ENCODE measurements at regions not wholly inside any gene's neighbourhood (a gene's known extent, or its start where the extent isn't known, plus 50 kb on each side); places are given as distances from the start of the nearest gene placed in this dataset.

DNA sequence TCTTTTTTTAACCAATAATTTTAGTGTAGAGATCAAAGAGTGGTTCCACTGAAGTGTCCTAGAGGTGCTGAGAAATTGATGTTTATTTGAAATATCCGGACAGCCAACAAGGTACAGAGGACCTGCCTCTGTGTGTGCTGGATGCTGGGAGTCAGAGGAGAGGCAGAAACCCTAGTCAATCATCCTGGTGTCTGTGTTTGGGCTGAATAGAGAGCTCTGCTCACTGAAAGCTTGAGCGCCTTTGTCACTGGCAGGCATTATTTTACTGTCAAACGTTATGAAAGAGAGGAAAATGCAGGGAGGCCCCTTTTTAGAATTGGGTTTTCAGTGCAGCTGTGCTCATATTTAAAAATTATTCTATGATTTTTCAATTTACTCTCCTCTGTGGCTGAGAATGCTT, 480.3 kb upstream of the TYRP1 start:
- TF ChIP-seq, protein P1, sequence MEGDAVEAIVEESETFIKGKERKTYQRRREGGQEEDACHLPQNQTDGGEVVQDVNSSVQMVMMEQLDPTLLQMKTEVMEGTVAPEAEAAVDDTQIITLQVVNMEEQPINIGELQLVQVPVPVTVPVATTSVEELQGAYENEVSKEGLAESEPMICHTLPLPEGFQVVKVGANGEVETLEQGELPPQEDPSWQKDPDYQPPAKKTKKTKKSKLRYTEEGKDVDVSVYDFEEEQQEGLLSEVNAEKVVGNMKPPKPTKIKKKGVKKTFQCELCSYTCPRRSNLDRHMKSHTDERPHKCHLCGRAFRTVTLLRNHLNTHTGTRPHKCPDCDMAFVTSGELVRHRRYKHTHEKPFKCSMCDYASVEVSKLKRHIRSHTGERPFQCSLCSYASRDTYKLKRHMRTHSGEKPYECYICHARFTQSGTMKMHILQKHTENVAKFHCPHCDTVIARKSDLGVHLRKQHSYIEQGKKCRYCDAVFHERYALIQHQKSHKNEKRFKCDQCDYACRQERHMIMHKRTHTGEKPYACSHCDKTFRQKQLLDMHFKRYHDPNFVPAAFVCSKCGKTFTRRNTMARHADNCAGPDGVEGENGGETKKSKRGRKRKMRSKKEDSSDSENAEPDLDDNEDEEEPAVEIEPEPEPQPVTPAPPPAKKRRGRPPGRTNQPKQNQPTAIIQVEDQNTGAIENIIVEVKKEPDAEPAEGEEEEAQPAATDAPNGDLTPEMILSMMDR (conservative IDR thresholded peaks at IDR 0.05; ENCODE audit: low read depth, low read length) = no peak
- TF ChIP-seq POLR2A (IDR thresholded peaks at IDR 0.05; ENCODE audit: low read depth, low read length) = no peak
- TF ChIP-seq RAD21 (IDR thresholded peaks at IDR 0.05; ENCODE audit: low read length) = no peak
- TF ChIP-seq, protein P2, sequence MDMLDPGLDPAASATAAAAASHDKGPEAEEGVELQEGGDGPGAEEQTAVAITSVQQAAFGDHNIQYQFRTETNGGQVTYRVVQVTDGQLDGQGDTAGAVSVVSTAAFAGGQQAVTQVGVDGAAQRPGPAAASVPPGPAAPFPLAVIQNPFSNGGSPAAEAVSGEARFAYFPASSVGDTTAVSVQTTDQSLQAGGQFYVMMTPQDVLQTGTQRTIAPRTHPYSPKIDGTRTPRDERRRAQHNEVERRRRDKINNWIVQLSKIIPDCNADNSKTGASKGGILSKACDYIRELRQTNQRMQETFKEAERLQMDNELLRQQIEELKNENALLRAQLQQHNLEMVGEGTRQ (IDR thresholded peaks at IDR 0.05; ENCODE audit: low read depth, low read length) = no peak
- no peak for TF ChIP-seq MXI1 (IDR thresholded peaks at IDR 0.05; ENCODE audit: borderline replicate concordance, low read depth, low read length)
- no peak for TF ChIP-seq SMC3 (IDR thresholded peaks at IDR 0.05; ENCODE audit: low read depth, low read length)
- TF ChIP-seq CHD1 (IDR thresholded peaks at IDR 0.05; ENCODE audit: low read depth, low read length) = no peak

All from IMR-90 (cell line).